ENCODE measurements at regions not wholly inside any gene's neighbourhood (a gene's known extent, or its start where the extent isn't known, plus 50 kb on each side); places are given as distances from the start of the nearest gene placed in this dataset.

DNA sequence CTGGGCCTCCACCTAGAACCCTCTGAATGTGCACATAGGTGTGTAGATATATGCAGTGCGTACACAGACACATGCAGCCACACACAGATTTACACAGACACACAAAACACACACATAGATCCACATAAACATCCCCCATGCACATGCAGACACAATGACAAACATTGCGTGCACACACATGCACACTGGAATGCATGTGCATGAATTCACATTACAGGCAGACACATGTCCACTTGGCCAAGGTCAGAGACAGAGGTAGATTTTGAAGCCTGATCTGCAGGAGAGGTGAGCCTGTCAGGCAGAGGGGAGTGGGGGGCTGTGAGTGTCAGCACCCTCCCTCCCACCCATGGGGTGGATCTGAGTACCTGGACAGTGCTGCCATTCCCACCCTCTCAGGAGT, 338.5 kb downstream of the PTPRU start:
- peaks cover 5% of the 10 kb centered on the region for H3K4me1 Mint-ChIP-seq (ENCODE audit: low read depth)
- H3K27ac Mint-ChIP-seq (ENCODE audit: unreplicated experiment) = no peak overlapping the region
- H3K4me3 Mint-ChIP-seq (ENCODE audit: unreplicated experiment) = no peak overlapping the region
- H3K9me3 Mint-ChIP-seq (ENCODE audit: low read depth) = no peaks in the 10 kb centered on the region
- peaks cover 3% of the 10 kb centered on the region for H3K27me3 Mint-ChIP-seq (ENCODE audit: low read depth)
- no peaks in the 10 kb centered on the region for H3K36me3 Mint-ChIP-seq (ENCODE audit: low read depth)
- no peak for DNase-seq (ENCODE audit: low spot score)
- TF ChIP-seq, protein P1, sequence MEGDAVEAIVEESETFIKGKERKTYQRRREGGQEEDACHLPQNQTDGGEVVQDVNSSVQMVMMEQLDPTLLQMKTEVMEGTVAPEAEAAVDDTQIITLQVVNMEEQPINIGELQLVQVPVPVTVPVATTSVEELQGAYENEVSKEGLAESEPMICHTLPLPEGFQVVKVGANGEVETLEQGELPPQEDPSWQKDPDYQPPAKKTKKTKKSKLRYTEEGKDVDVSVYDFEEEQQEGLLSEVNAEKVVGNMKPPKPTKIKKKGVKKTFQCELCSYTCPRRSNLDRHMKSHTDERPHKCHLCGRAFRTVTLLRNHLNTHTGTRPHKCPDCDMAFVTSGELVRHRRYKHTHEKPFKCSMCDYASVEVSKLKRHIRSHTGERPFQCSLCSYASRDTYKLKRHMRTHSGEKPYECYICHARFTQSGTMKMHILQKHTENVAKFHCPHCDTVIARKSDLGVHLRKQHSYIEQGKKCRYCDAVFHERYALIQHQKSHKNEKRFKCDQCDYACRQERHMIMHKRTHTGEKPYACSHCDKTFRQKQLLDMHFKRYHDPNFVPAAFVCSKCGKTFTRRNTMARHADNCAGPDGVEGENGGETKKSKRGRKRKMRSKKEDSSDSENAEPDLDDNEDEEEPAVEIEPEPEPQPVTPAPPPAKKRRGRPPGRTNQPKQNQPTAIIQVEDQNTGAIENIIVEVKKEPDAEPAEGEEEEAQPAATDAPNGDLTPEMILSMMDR (IDR thresholded peaks at IDR 0.05) = no peak

- Mint-ChIP-seq H3K9me3 (ENCODE audit: low read depth) (peaks cover 31% of the 10 kb centered on the region), H3K36me3 (ENCODE audit: low read depth) (no peaks in the 10 kb centered on the region), H3K4me1 (ENCODE audit: low read depth) (peaks cover 7% of the 10 kb centered on the region), H3K4me3 (ENCODE audit: unreplicated experiment) (no peak overlapping the region), H3K27me3 (ENCODE audit: low read depth) (peaks cover 3% of the 10 kb centered on the region), H3K27ac (ENCODE audit: unreplicated experiment) (no peak overlapping the region)
- TF ChIP-seq, protein P1 (IDR thresholded peaks at IDR 0.05) = no peak
- DNase-seq (ENCODE audit: low spot score) = no peak
Observed at GRCh38 chr1:29569971-29570634, 333.8 kb downstream of the PTPRU start.

DNA sequence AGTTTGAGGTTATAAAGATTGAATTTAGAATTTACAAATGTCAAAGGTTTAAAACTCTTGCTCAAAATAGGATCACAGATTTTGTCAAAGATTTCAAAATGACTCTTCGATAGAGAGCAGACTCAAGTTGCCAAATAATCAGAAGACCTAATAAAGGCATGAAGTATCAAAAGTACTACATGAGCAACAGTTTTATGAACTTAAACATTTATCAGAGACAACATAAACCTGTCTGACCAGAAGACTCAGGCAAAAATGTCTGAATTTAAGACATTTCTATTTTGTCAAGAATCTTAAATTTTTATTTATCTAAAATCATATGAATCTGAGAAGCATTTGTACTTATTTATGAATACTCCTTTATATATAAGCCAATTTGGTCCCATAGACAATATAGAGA, 330.9 kb downstream of the PTPRU start:
- H3K4me1 Mint-ChIP-seq (ENCODE audit: low read depth) = peaks cover 7% of the 10 kb centered on the region
- H3K27me3 Mint-ChIP-seq (ENCODE audit: low read depth) = no peaks in the 10 kb centered on the region
- H3K27ac Mint-ChIP-seq (ENCODE audit: unreplicated experiment) = no peak overlapping the region
- no peak for DNase-seq (ENCODE audit: low spot score)
- no peak overlapping the region for H3K4me3 Mint-ChIP-seq (ENCODE audit: unreplicated experiment)
- H3K9me3 Mint-ChIP-seq (ENCODE audit: low read depth) = peaks cover 52% of the 10 kb centered on the region
- TF ChIP-seq, protein P1 (IDR thresholded peaks at IDR 0.05) = no peak
- peaks cover 3% of the 10 kb centered on the region for H3K36me3 Mint-ChIP-seq (ENCODE audit: low read depth)

DNA sequence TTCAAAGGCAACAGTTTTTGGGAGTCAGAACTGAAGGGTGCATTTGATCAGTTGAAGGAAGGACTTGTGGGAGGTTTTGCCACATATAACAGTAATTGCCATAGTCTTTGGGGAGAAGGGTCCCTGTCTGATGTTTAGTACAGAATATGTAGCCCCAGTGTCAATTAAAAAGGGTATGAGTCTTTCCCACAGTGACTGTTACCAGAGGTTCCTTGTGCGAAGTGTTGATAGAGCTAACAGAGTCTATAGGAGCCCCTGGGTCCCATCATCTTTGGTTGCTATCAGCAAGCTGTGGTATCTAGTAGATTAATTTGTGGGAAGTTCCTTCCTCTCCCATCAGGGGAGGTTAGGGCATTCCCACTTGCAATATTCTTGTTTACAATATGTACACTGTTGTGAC, 329.2 kb downstream of the PTPRU start:
- DNase-seq (ENCODE audit: low spot score) = no peak
- Mint-ChIP-seq H3K4me1 (ENCODE audit: low read depth) (peaks cover 7% of the 10 kb centered on the region), H3K27me3 (ENCODE audit: low read depth) (no peaks in the 10 kb centered on the region), H3K36me3 (ENCODE audit: low read depth) (peaks cover 3% of the 10 kb centered on the region), H3K9me3 (ENCODE audit: low read depth) (peaks cover 52% of the 10 kb centered on the region), H3K27ac (ENCODE audit: unreplicated experiment) (no peak overlapping the region), H3K4me3 (ENCODE audit: unreplicated experiment) (no peak overlapping the region)
- TF ChIP-seq, protein P1 (IDR thresholded peaks at IDR 0.05) = no peak

- H3K36me3 Mint-ChIP-seq (ENCODE audit: low read depth) = peaks cover 3% of the 10 kb centered on the region
Observed at GRCh38 chr1:29563571-29563970, 327.2 kb downstream of the PTPRU start.

More at GRCh38 chr1:29563571-29563970, 327.2 kb downstream of the PTPRU start:
- DNase-seq (ENCODE audit: low spot score) = no peak
- Mint-ChIP-seq H3K27ac (ENCODE audit: unreplicated experiment) (no peak overlapping the region), H3K4me1 (ENCODE audit: low read depth) (no peaks in the 10 kb centered on the region), H3K27me3 (ENCODE audit: low read depth) (peaks cover 4% of the 10 kb centered on the region), H3K9me3 (ENCODE audit: low read depth) (peaks cover 47% of the 10 kb centered on the region), H3K4me3 (ENCODE audit: unreplicated experiment) (no peak overlapping the region)
- TF ChIP-seq, protein P1 (IDR thresholded peaks at IDR 0.05) = no peak
